ENCODE measurements at regions not wholly inside any gene's neighbourhood (a gene's known extent, or its start where the extent isn't known, plus 50 kb on each side); places are given as distances from the start of the nearest gene placed in this dataset.

DNA sequence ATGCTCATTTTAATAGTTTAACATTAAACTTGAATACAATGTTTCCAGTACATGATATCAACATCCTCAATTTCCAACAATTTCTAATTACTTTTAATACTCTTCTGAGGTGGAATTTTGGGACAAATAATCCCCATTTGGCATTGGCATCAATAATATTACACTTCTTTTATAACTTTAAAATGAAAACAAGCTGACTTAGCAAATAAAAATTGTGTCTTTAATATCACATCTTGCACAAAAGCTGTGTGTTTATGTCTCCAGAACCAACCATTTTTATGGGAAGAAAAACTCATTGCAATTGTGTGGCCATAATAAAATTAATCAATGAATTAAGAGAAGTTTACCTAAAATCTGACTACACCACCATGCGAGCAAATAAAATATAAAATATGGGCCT, 2552.6 kb downstream of the PCDH7 start:
- TF ChIP-seq, protein P1, sequence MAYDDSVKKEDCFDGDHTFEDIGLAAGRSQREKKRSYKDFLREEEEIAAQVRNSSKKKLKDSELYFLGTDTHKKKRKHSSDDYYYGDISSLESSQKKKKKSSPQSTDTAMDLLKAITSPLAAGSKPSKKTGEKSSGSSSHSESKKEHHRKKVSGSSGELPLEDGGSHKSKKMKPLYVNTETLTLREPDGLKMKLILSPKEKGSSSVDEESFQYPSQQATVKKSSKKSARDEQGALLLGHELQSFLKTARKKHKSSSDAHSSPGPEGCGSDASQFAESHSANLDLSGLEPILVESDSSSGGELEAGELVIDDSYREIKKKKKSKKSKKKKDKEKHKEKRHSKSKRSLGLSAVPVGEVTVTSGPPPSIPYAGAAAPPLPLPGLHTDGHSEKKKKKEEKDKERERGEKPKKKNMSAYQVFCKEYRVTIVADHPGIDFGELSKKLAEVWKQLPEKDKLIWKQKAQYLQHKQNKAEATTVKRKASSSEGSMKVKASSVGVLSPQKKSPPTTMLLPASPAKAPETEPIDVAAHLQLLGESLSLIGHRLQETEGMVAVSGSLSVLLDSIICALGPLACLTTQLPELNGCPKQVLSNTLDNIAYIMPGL (CRISPR knock-in tag; IDR thresholded peaks at IDR 0.05; ENCODE audit: borderline replicate concordance): no peak
- TF ChIP-seq KDM1A (IDR thresholded peaks at IDR 0.05; ENCODE audit: low read depth): no peak
- no peak for TF ChIP-seq NFE2L2 (conservative IDR thresholded peaks at IDR 0.05; ENCODE audit: low read length)
- TF ChIP-seq, protein P2, sequence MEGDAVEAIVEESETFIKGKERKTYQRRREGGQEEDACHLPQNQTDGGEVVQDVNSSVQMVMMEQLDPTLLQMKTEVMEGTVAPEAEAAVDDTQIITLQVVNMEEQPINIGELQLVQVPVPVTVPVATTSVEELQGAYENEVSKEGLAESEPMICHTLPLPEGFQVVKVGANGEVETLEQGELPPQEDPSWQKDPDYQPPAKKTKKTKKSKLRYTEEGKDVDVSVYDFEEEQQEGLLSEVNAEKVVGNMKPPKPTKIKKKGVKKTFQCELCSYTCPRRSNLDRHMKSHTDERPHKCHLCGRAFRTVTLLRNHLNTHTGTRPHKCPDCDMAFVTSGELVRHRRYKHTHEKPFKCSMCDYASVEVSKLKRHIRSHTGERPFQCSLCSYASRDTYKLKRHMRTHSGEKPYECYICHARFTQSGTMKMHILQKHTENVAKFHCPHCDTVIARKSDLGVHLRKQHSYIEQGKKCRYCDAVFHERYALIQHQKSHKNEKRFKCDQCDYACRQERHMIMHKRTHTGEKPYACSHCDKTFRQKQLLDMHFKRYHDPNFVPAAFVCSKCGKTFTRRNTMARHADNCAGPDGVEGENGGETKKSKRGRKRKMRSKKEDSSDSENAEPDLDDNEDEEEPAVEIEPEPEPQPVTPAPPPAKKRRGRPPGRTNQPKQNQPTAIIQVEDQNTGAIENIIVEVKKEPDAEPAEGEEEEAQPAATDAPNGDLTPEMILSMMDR (IDR thresholded peaks at IDR 0.05): no peak
- no peak for TF ChIP-seq HDAC2 (IDR thresholded peaks at IDR 0.05)
- no peak for TF ChIP-seq RCOR1 (IDR thresholded peaks at IDR 0.05; ENCODE audit: low read depth, low read length)
- TF ChIP-seq POLR2A (IDR thresholded peaks at IDR 0.05; ENCODE audit: low read length): no peak
- peak; percentile 78 for TF ChIP-seq MAFK (IDR thresholded peaks at IDR 0.05; ENCODE audit: partially characterized antibody)
- TF ChIP-seq, protein P3, sequence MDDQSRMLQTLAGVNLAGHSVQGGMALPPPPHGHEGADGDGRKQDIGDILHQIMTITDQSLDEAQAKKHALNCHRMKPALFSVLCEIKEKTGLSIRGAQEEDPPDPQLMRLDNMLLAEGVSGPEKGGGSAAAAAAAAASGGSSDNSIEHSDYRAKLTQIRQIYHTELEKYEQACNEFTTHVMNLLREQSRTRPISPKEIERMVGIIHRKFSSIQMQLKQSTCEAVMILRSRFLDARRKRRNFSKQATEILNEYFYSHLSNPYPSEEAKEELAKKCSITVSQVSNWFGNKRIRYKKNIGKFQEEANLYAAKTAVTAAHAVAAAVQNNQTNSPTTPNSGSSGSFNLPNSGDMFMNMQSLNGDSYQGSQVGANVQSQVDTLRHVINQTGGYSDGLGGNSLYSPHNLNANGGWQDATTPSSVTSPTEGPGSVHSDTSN (IDR thresholded peaks at IDR 0.05): no peak
- TF ChIP-seq, protein P4, sequence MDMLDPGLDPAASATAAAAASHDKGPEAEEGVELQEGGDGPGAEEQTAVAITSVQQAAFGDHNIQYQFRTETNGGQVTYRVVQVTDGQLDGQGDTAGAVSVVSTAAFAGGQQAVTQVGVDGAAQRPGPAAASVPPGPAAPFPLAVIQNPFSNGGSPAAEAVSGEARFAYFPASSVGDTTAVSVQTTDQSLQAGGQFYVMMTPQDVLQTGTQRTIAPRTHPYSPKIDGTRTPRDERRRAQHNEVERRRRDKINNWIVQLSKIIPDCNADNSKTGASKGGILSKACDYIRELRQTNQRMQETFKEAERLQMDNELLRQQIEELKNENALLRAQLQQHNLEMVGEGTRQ (IDR thresholded peaks at IDR 0.05): no peak
- TF ChIP-seq EP300 (IDR thresholded peaks at IDR 0.05): no peak
